HepG2 (cell line): ENCODE measurements at regions not wholly inside any gene's neighbourhood (a gene's known extent, or its start where the extent isn't known, plus 50 kb on each side); places are given as distances from the start of the nearest gene placed in this dataset.
A peak's percentile ranks its signal among the peaks of the same experiment; 100 is the strongest.

Source experiments
- ARNTL ChIP-seq: sonication (generic); formaldehyde crosslinking; IDR thresholded peaks from 2 replicates; pipeline ENCODE4 v1.4.0; 2020; ENCODE audit warnings: mild to moderate bottlenecking, missing genetic modification reagents
- ELF4 ChIP-seq: sonication (generic); formaldehyde crosslinking; IDR thresholded peaks from 2 replicates; pipeline ENCODE4 v1.5.0; 2020; ENCODE audit warnings: missing genetic modification reagents, mild to moderate bottlenecking, moderate library complexity, borderline replicate concordance
- EP300 ChIP-seq, 3 experiments: sonication (generic) in 1 of 3; formaldehyde crosslinking in 1 of 3; IDR thresholded peaks; 2 replicates each; pipeline versions ENCODE4 v1.5.1 to v1.6.1; 2011 to 2020; ENCODE audit warnings: low read depth in 2 of 3, low read length in 2 of 3, borderline replicate concordance in 1 of 3, improper control_type of control experiment in 1 of 3, mild to moderate bottlenecking in 1 of 3, missing genetic modification reagents in 1 of 3, moderate library complexity in 1 of 3
- KDM6A ChIP-seq: IDR thresholded peaks from 2 replicates; pipeline ENCODE4 v1.6.1; 2016; ENCODE audit warnings: low read depth
- MAFG ChIP-seq: sonication (generic); formaldehyde crosslinking; IDR thresholded peaks from 2 replicates; pipeline ENCODE4 v1.5.1; 2020; ENCODE audit warnings: mild to moderate bottlenecking, missing genetic modification reagents
- ZFP62 ChIP-seq: sonication (generic); formaldehyde crosslinking; IDR thresholded peaks from 2 replicates; pipeline ENCODE4 v1.4.0; 2020; ENCODE audit warnings: missing genetic modification reagents
- ZFP82 ChIP-seq: sonication (generic); formaldehyde crosslinking; IDR thresholded peaks from 2 replicates; pipeline ENCODE4 v1.5.1; 2020; ENCODE audit warnings: mild to moderate bottlenecking, missing genetic modification reagents, borderline replicate concordance
- ZNF143 ChIP-seq: sonication (generic); formaldehyde crosslinking; IDR thresholded peaks from 2 replicates; pipeline ENCODE4 v1.4.0; 2020; ENCODE audit warnings: missing genetic modification reagents
- ZNF354B ChIP-seq: sonication (generic); formaldehyde crosslinking; IDR thresholded peaks from 2 replicates; pipeline ENCODE4 v1.8.0; 2022; ENCODE audit warnings: mild to moderate bottlenecking, missing genetic modification reagents
- ZNF567 ChIP-seq: sonication (generic); formaldehyde crosslinking; IDR thresholded peaks from 2 replicates; pipeline ENCODE4 v1.8.1; 2023; ENCODE audit warnings: mild to moderate bottlenecking, missing genetic modification reagents, borderline replicate concordance
- ZNF614 ChIP-seq: IDR thresholded peaks from 2 replicates; pipeline ENCODE4 v1.6.1; 2018; ENCODE audit warnings: missing biosample characterization, missing genetic modification reagents, inconsistent platforms, borderline replicate concordance
- ZNF703 ChIP-seq: sonication (generic); formaldehyde crosslinking; IDR thresholded peaks from 2 replicates; pipeline ENCODE4 v1.5.1; 2020; ENCODE audit warnings: missing genetic modification reagents, mild to moderate bottlenecking, moderate library complexity, borderline replicate concordance
- ZNF772 ChIP-seq: sonication (generic); formaldehyde crosslinking; IDR thresholded peaks from 2 replicates; pipeline ENCODE4 v1.5.0; 2020; ENCODE audit warnings: mild to moderate bottlenecking, missing genetic modification reagents
- TF ChIP-seq, protein P1 (sequence below): sonication (generic); formaldehyde crosslinking; conservative IDR thresholded peaks from 2 replicates; pipeline ENCODE4 v1.8.1; 2023; ENCODE audit warnings: missing genetic modification reagents
- TF ChIP-seq, protein P2 (sequence below): sonication (generic); formaldehyde crosslinking; IDR thresholded peaks from 2 replicates; pipeline ENCODE4 v1.4.0; 2020; ENCODE audit warnings: missing genetic modification reagents
- TF ChIP-seq, protein P3 (sequence below): sonication (generic); formaldehyde crosslinking; IDR thresholded peaks from 2 replicates; pipeline ENCODE4 v1.4.0; 2020; ENCODE audit warnings: missing genetic modification reagents
- TF ChIP-seq, protein P4 (sequence below): fragments of 450-650 bp; IDR thresholded peaks from 2 replicates; pipeline ENCODE4 v1.6.1; 2017
- TF ChIP-seq, protein P5 (sequence below): sonication (generic); formaldehyde crosslinking; IDR thresholded peaks from 2 replicates; pipeline ENCODE4 v1.8.1; 2022; ENCODE audit warnings: mild to moderate bottlenecking, missing genetic modification reagents
- TF ChIP-seq, protein P6 (sequence below): IDR thresholded peaks from 2 replicates; pipeline ENCODE4 v1.6.1; 2016; ENCODE audit warnings: missing compliant biosample characterization, missing genetic modification reagents, borderline replicate concordance

DNA sequence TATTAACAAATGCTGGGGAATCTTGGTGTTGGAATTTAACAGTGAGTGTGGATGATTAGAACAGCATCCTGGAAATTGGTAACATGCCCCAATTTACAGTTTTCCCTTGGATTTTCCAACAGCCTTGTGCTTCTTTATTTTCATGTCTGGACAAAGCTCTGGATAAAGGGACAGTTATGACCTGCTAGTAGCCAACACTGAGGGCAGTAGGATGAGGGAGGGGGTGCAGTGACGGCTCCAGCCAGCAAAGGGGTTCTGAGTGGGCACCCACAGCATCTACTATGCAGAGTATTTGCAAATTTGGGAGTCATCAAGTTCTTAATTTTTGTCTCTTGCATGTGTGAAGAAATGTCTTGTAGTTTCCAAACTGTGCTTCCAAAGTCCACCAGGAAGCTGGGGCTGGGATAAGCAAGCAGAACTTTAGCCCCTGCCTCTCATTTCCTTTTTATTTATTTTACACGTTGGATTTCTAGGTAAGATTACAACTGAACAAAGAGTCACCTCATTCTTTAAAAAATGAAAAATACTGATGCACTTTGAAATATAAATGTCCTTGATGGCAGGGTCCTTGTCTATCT lies 63.0 kb upstream of the SELENOP start (continued):
- TF ChIP-seq, protein P1, sequence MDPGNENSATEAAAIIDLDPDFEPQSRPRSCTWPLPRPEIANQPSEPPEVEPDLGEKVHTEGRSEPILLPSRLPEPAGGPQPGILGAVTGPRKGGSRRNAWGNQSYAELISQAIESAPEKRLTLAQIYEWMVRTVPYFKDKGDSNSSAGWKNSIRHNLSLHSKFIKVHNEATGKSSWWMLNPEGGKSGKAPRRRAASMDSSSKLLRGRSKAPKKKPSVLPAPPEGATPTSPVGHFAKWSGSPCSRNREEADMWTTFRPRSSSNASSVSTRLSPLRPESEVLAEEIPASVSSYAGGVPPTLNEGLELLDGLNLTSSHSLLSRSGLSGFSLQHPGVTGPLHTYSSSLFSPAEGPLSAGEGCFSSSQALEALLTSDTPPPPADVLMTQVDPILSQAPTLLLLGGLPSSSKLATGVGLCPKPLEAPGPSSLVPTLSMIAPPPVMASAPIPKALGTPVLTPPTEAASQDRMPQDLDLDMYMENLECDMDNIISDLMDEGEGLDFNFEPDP (CRISPR knock-in tag): no peak
- TF ChIP-seq, protein P2, sequence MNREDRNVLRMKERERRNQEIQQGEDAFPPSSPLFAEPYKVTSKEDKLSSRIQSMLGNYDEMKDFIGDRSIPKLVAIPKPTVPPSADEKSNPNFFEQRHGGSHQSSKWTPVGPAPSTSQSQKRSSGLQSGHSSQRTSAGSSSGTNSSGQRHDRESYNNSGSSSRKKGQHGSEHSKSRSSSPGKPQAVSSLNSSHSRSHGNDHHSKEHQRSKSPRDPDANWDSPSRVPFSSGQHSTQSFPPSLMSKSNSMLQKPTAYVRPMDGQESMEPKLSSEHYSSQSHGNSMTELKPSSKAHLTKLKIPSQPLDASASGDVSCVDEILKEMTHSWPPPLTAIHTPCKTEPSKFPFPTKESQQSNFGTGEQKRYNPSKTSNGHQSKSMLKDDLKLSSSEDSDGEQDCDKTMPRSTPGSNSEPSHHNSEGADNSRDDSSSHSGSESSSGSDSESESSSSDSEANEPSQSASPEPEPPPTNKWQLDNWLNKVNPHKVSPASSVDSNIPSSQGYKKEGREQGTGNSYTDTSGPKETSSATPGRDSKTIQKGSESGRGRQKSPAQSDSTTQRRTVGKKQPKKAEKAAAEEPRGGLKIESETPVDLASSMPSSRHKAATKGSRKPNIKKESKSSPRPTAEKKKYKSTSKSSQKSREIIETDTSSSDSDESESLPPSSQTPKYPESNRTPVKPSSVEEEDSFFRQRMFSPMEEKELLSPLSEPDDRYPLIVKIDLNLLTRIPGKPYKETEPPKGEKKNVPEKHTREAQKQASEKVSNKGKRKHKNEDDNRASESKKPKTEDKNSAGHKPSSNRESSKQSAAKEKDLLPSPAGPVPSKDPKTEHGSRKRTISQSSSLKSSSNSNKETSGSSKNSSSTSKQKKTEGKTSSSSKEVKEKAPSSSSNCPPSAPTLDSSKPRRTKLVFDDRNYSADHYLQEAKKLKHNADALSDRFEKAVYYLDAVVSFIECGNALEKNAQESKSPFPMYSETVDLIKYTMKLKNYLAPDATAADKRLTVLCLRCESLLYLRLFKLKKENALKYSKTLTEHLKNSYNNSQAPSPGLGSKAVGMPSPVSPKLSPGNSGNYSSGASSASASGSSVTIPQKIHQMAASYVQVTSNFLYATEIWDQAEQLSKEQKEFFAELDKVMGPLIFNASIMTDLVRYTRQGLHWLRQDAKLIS (CRISPR knock-in tag): no peak
- TF ChIP-seq EP300 (IDR thresholded peaks at IDR 0.05; ENCODE audit: low read depth in 2 of 2, low read length in 2 of 2) (peak; percentile 86 to 95), EP300 (CRISPR knock-in tag; IDR thresholded peaks at IDR 0.05; ENCODE audit: borderline replicate concordance) (peak; percentile 87; the same call in 1 of the 2 replicates), ZNF143 (CRISPR knock-in tag) (no peak), ZNF703 (no peak), ZNF567 (CRISPR knock-in tag) (no peak), ZNF614 (CRISPR knock-in tag) (no peak), ZNF354B (CRISPR knock-in tag) (no peak), MAFG (CRISPR knock-in tag) (no peak), ELF4 (peak; percentile 66; the same call in 1 of the 2 replicates), ZFP62 (no peak), ARNTL (CRISPR knock-in tag) (no peak), KDM6A (peak; percentile 89; the same call in 1 of the 2 replicates), ZFP82 (no peak), ZNF772 (CRISPR knock-in tag) (no peak)
- TF ChIP-seq, protein P3, sequence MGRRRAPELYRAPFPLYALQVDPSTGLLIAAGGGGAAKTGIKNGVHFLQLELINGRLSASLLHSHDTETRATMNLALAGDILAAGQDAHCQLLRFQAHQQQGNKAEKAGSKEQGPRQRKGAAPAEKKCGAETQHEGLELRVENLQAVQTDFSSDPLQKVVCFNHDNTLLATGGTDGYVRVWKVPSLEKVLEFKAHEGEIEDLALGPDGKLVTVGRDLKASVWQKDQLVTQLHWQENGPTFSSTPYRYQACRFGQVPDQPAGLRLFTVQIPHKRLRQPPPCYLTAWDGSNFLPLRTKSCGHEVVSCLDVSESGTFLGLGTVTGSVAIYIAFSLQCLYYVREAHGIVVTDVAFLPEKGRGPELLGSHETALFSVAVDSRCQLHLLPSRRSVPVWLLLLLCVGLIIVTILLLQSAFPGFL (CRISPR knock-in tag): no peak
- TF ChIP-seq, protein P4, sequence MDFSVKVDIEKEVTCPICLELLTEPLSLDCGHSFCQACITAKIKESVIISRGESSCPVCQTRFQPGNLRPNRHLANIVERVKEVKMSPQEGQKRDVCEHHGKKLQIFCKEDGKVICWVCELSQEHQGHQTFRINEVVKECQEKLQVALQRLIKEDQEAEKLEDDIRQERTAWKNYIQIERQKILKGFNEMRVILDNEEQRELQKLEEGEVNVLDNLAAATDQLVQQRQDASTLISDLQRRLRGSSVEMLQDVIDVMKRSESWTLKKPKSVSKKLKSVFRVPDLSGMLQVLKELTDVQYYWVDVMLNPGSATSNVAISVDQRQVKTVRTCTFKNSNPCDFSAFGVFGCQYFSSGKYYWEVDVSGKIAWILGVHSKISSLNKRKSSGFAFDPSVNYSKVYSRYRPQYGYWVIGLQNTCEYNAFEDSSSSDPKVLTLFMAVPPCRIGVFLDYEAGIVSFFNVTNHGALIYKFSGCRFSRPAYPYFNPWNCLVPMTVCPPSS: no peak
- TF ChIP-seq, protein P5, sequence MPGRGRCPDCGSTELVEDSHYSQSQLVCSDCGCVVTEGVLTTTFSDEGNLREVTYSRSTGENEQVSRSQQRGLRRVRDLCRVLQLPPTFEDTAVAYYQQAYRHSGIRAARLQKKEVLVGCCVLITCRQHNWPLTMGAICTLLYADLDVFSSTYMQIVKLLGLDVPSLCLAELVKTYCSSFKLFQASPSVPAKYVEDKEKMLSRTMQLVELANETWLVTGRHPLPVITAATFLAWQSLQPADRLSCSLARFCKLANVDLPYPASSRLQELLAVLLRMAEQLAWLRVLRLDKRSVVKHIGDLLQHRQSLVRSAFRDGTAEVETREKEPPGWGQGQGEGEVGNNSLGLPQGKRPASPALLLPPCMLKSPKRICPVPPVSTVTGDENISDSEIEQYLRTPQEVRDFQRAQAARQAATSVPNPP (CRISPR knock-in tag): no peak
- TF ChIP-seq, protein P6, sequence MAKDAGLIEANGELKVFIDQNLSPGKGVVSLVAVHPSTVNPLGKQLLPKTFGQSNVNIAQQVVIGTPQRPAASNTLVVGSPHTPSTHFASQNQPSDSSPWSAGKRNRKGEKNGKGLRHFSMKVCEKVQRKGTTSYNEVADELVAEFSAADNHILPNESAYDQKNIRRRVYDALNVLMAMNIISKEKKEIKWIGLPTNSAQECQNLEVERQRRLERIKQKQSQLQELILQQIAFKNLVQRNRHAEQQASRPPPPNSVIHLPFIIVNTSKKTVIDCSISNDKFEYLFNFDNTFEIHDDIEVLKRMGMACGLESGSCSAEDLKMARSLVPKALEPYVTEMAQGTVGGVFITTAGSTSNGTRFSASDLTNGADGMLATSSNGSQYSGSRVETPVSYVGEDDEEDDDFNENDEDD (CRISPR knock-in tag): no peak
